CD4-positive, alpha-beta T cell (primary cell): ENCODE measurements at regions not wholly inside any gene's neighbourhood (a gene's known extent, or its start where the extent isn't known, plus 50 kb on each side); places are given as distances from the start of the nearest gene placed in this dataset.

Source experiments
- ATAC-seq: fragments of 200-7000 bp; cut with Tn5 transposase; one replicate; pipeline ENCODE4 v1.10.0; 2022; ENCODE audit warnings: mild to moderate bottlenecking; ENCODE audit not compliant: poor library complexity
- CTCF ChIA-PET: fragments of 350-600 bp; sonication (Branson Sonifier 250); formaldehyde crosslinking; loops from one replicate; lab custom pipeline; 2021; ENCODE audit warnings: antibody characterized with exemption, inconsistent platforms; lab: Charles Lee
- POLR2A ChIA-PET: fragments of 350-600 bp; sonication (Branson Sonifier 250); formaldehyde crosslinking; loops from one replicate; lab custom pipeline; 2021; ENCODE audit warnings: antibody characterized with exemption, inconsistent platforms; lab: Charles Lee
- DNase-seq, 14 experiments: peaks; one replicate each; pipeline ENCODE4 v3.0.0-alpha.2; 2013 to 2020; ENCODE audit warnings: mixed read lengths in 2 of 14
- H3K27ac ChIP-seq, 2 donors: one replicate each; pipeline versions ENCODE4 v1.5.1 to v1.7.0; 2013; ENCODE audit warnings: low read length in 2 of 2, low read depth in 1 of 2, mild to moderate bottlenecking in 1 of 2
- H3K27me3 ChIP-seq, 2 experiments: 1 replicate in 1 of 2; 2 replicates in 1 of 2; pipeline versions ENCODE4 v1.6.1 to v1.7.0; 2013; ENCODE audit warnings: low read length in 2 of 2, control low read depth in 1 of 2, mild to moderate bottlenecking in 1 of 2, moderate library complexity in 1 of 2; ENCODE audit not compliant: insufficient read depth in 2 of 2, control insufficient read depth in 1 of 2
- H3K36me3 ChIP-seq: one replicate; pipeline ENCODE4 v1.6.1; 2013; ENCODE audit warnings: low read length, control low read depth; ENCODE audit not compliant: insufficient read depth
- H3K4me1 ChIP-seq: one replicate; pipeline ENCODE4 v1.6.1; 2013; ENCODE audit warnings: low read length, control low read depth; ENCODE audit not compliant: insufficient read depth
- H3K4me3 ChIP-seq: one replicate; pipeline ENCODE4 v1.5.1; 2013; ENCODE audit warnings: mild to moderate bottlenecking, low read length, moderate library complexity
- H3K9me3 ChIP-seq, 2 experiments: 1 replicate in 1 of 2; 2 replicates in 1 of 2; pipeline versions ENCODE4 v1.6.1 to v1.7.0; 2013; ENCODE audit warnings: low read length in 2 of 2, mild to moderate bottlenecking in 2 of 2, control low read depth in 1 of 2, moderate library complexity in 1 of 2; ENCODE audit not compliant: control insufficient read depth in 1 of 2, insufficient read depth in 1 of 2
- H3K27ac Mint-ChIP-seq: one replicate; pipeline ENCODE4 v1.8.0; 2020; ENCODE audit warnings: mixed read lengths
- H3K27me3 Mint-ChIP-seq: one replicate; pipeline ENCODE4 v1.8.0; 2021; ENCODE audit warnings: mixed read lengths
- H3K36me3 Mint-ChIP-seq: one replicate; pipeline ENCODE4 v1.8.0; 2021; ENCODE audit warnings: low read depth, mixed read lengths
- H3K4me1 Mint-ChIP-seq: one replicate; pipeline ENCODE4 v1.8.0; 2021; ENCODE audit warnings: low read depth, mixed read lengths
- H3K4me3 Mint-ChIP-seq: one replicate; pipeline ENCODE4 v1.8.0; 2020; ENCODE audit warnings: mild to moderate bottlenecking, mixed read lengths
- H3K9me3 Mint-ChIP-seq: one replicate; pipeline ENCODE4 v1.8.0; 2020; ENCODE audit warnings: mixed read lengths
- intact Hi-C, 2 experiments: fragments of 100-400 bp; cut with DNase I in 1 of 2; cut with micrococcal nuclease in 1 of 2; formaldehyde crosslinking; loops; one replicate each; pipeline versions ENCODE4 v1.15.1 to v1.9.0; 2023 to 2025; cut with DNase I, micrococcal nuclease
- TF ChIP-seq, protein P1 (sequence below): fragments of 200-600 bp; IDR thresholded peaks from one replicate; pipeline ENCODE4 v1.8.0; 2022; ENCODE audit warnings: antibody characterized with exemption, mild to moderate bottlenecking

DNA sequence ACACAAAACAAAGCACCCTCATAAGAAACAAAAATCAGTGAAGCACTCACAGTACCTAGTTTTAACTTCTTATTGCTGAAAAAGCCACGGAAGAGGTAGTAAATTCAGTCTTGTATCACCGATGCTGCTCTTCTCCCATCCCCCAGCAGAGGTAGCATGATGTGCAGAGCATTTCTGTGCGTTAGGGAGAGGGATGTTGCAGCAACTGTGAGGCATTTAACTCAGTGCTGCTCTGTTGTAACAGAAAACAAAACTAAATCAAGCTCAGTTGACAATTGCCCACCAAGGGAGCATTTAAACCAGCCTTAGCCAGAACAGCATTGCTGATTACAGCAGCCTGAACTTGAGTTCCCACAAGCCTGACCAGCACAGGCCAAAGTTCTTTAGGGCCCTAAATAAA lies 1279.7 kb upstream of the ADGRL3 start:
- intact Hi-C loops = no loop called here
- Histone ChIP-seq H3K27ac (no peak overlapping the region), H3K27me3 (no peaks in the 10 kb centered on the region), H3K9me3 (peaks cover 0 to 3% of the 10 kb centered on the region in 2 experiments), H3K4me1 (no peaks in the 10 kb centered on the region), H3K36me3 (no peaks in the 10 kb centered on the region), H3K4me3 (no peak overlapping the region)
- Mint-ChIP-seq H3K9me3 (peaks cover 5% of the 10 kb centered on the region), H3K27ac (no peak overlapping the region), H3K27me3 (no peaks in the 10 kb centered on the region), H3K36me3 (no peaks in the 10 kb centered on the region), H3K4me1 (no peaks in the 10 kb centered on the region), H3K4me3 (no peak overlapping the region)
- no peak for DNase-seq
- ChIA-PET POLR2A (no interaction called here), CTCF (no interaction called here)
- no peak for ATAC-seq
- TF ChIP-seq, protein P1, sequence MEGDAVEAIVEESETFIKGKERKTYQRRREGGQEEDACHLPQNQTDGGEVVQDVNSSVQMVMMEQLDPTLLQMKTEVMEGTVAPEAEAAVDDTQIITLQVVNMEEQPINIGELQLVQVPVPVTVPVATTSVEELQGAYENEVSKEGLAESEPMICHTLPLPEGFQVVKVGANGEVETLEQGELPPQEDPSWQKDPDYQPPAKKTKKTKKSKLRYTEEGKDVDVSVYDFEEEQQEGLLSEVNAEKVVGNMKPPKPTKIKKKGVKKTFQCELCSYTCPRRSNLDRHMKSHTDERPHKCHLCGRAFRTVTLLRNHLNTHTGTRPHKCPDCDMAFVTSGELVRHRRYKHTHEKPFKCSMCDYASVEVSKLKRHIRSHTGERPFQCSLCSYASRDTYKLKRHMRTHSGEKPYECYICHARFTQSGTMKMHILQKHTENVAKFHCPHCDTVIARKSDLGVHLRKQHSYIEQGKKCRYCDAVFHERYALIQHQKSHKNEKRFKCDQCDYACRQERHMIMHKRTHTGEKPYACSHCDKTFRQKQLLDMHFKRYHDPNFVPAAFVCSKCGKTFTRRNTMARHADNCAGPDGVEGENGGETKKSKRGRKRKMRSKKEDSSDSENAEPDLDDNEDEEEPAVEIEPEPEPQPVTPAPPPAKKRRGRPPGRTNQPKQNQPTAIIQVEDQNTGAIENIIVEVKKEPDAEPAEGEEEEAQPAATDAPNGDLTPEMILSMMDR = no peak

DNA sequence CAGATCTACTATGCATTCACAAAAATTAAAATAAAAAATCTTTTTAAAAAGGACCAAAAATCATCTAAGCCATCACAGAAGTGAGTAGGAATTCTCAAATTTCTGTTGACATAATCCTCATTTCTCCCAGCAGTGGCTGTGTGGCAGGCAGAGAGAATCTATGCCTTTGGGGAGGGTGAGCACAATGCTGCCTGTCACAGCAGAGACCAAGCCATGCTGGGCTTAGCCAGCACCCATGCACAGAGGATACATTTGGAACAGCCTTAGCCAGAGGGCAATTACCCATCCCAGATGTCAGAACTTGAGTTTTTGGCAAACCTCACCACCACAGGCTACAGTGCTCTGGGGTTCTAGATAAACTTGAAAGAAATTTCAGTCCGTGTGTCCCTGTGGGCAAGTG lies 1274.8 kb upstream of the ADGRL3 start:
- peaks cover 6% of the 10 kb centered on the region for H3K9me3 Mint-ChIP-seq
- no peak overlapping the region for H3K4me3 Mint-ChIP-seq
- no peak for ATAC-seq
- no peak overlapping the region for H3K27ac Mint-ChIP-seq
- no peaks in the 10 kb centered on the region for H3K36me3 Mint-ChIP-seq
- Histone ChIP-seq H3K9me3 (peaks cover 0 to 3% of the 10 kb centered on the region in 2 experiments), H3K4me1 (no peaks in the 10 kb centered on the region), H3K36me3 (no peaks in the 10 kb centered on the region), H3K4me3 (no peak overlapping the region), H3K27me3 (no peaks in the 10 kb centered on the region), H3K27ac (no peak overlapping the region)
- POLR2A ChIA-PET = no interaction called here
- CTCF ChIA-PET = no interaction called here
- no peaks in the 10 kb centered on the region for H3K4me1 Mint-ChIP-seq
- TF ChIP-seq, protein P1 = no peak
- intact Hi-C loops = no loop called here
- H3K27me3 Mint-ChIP-seq = no peaks in the 10 kb centered on the region
- DNase-seq = no peak

DNA sequence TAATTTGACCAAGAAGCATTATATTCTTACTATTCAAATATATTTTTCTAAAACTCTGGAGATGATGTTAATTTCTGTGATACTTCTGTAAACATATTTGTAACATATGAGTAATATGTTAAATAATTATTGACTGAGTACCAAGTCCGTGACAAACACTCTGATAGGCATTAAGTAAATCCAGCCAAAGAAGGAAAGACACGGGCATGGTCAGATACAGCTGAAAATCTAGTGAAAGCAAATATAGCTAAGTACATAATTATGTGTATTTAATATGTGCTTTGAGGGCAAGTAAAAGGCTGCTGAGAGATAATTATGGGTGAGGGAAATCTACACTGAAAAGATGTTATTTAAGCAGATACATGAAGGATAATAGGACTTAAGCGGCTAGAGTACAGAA lies 1263.6 kb upstream of the ADGRL3 start:
- peaks cover 8% of the 10 kb centered on the region for H3K9me3 Mint-ChIP-seq
- no peak overlapping the region for H3K27ac ChIP-seq
- H3K4me1 ChIP-seq = no peaks in the 10 kb centered on the region
- H3K4me3 ChIP-seq = no peak overlapping the region
- intact Hi-C loops = no loop called here
- H3K27me3 Mint-ChIP-seq = no peaks in the 10 kb centered on the region
- H3K4me3 Mint-ChIP-seq = no peak overlapping the region
- POLR2A ChIA-PET = no interaction called here
- ATAC-seq (no peak), DNase-seq (no peak)
- TF ChIP-seq, protein P1 = no peak
- no peaks in the 10 kb centered on the region for H3K4me1 Mint-ChIP-seq
- CTCF ChIA-PET = no interaction called here
- H3K27me3 ChIP-seq = no peaks in the 10 kb centered on the region
- no peak overlapping the region for H3K27ac Mint-ChIP-seq
- peaks cover 0 to 4% of the 10 kb centered on the region in 2 experiments for H3K9me3 ChIP-seq
- no peaks in the 10 kb centered on the region for H3K36me3 Mint-ChIP-seq
- no peaks in the 10 kb centered on the region for H3K36me3 ChIP-seq
